Liver (tissue), 8 donors: ENCODE measurements at regions not wholly inside any gene's neighbourhood (a gene's known extent, or its start where the extent isn't known, plus 50 kb on each side); places are given as distances from the start of the nearest gene placed in this dataset.

ENCODE experiments used
- DNase-seq: peaks from one replicate; pipeline ENCODE4 v3.0.0-alpha.2; 2017; ENCODE audit warnings: low spot score
- H3K27ac ChIP-seq, 2 donors: one replicate each; pipeline ENCODE4 v1.7.0; 2013; ENCODE audit warnings: inconsistent platforms in 2 of 2, low read length in 2 of 2, control low read depth in 1 of 2, low read depth in 1 of 2, mild to moderate bottlenecking in 1 of 2
- H3K27me3 ChIP-seq, 4 donors: one replicate each; pipeline versions ENCODE4 v1.6.1 to v1.7.0; 2013; ENCODE audit warnings: low read length in 3 of 4, inconsistent platforms in 1 of 4, mild to moderate bottlenecking in 1 of 4, moderate library complexity in 1 of 4; ENCODE audit not compliant: control insufficient read depth in 4 of 4, insufficient read depth in 4 of 4
- H3K36me3 ChIP-seq, 4 donors: one replicate each; pipeline versions ENCODE4 v1.6.1 to v1.7.0; 2013; ENCODE audit warnings: low read length in 3 of 4, mild to moderate bottlenecking in 3 of 4, low read depth in 1 of 4, moderate library complexity in 1 of 4; ENCODE audit not compliant: control insufficient read depth in 4 of 4, insufficient read depth in 3 of 4
- H3K4me1 ChIP-seq, 4 donors: one replicate each; pipeline versions ENCODE4 v1.6.1 to v1.7.0; 2013; ENCODE audit warnings: low read length in 3 of 4, mild to moderate bottlenecking in 3 of 4, moderate library complexity in 1 of 4; ENCODE audit not compliant: control insufficient read depth in 4 of 4, insufficient read depth in 4 of 4
- H3K4me3 ChIP-seq, 3 donors: one replicate each; pipeline versions ENCODE4 v1.6.1 to v1.7.0; 2013; ENCODE audit warnings: low read length in 3 of 3, control low read depth in 1 of 3, low read depth in 1 of 3, mild to moderate bottlenecking in 1 of 3
- H3K9ac ChIP-seq, 2 donors: one replicate each; pipeline ENCODE4 v1.7.0; 2013; ENCODE audit warnings: low read length in 2 of 2, mild to moderate bottlenecking in 2 of 2, moderate library complexity in 2 of 2, control low read depth in 1 of 2, low read depth in 1 of 2
- H3K9me3 ChIP-seq, 4 donors: one replicate each; pipeline versions ENCODE4 v1.6.1 to v1.7.0; 2013; ENCODE audit warnings: low read length in 3 of 4; ENCODE audit not compliant: control insufficient read depth in 4 of 4
- ATF3 ChIP-seq: IDR thresholded peaks from 2 replicates; pipeline ENCODE4 v1.6.1; 2016; ENCODE audit warnings: antibody characterized with exemption
- CTCF ChIP-seq: fragments of 150-350 bp; IDR thresholded peaks from 2 replicates; pipeline ENCODE4 v1.5.1; 2017; ENCODE audit warnings: improper control_type of control experiment, low read depth, low read length; ENCODE audit not compliant: missing input control
- EGR1 ChIP-seq, 2 donors: IDR thresholded peaks; 2 replicates each; pipeline ENCODE4 v1.6.1; 2016 to 2018; ENCODE audit warnings: antibody characterized with exemption in 2 of 2, low read depth in 2 of 2
- FOXA1 ChIP-seq: IDR thresholded peaks from 2 replicates; pipeline ENCODE4 v1.6.1; 2016; ENCODE audit warnings: antibody characterized with exemption
- FOXA2 ChIP-seq: IDR thresholded peaks from 2 replicates; pipeline ENCODE4 v1.6.1; 2016; ENCODE audit warnings: antibody characterized with exemption
- GABPA ChIP-seq, 2 donors: IDR thresholded peaks in 1 of 2; conservative IDR thresholded peaks in 1 of 2; 2 replicates each; pipeline ENCODE4 v1.6.1; 2016; ENCODE audit warnings: antibody characterized with exemption in 2 of 2, mild to moderate bottlenecking in 1 of 2, moderate library complexity in 1 of 2
- HNF4A ChIP-seq, 2 donors: conservative IDR thresholded peaks; 2 replicates each; pipeline ENCODE4 v1.6.1; 2016; ENCODE audit warnings: antibody characterized with exemption in 2 of 2, mild to moderate bottlenecking in 2 of 2
- HNF4G ChIP-seq: IDR thresholded peaks from 2 replicates; pipeline ENCODE4 v1.6.1; 2016; ENCODE audit warnings: antibody characterized with exemption
- JUND ChIP-seq, 2 donors: IDR thresholded peaks; 2 replicates each; pipeline ENCODE4 v1.6.1; 2016; ENCODE audit warnings: antibody characterized with exemption in 2 of 2
- MAX ChIP-seq: IDR thresholded peaks from 2 replicates; pipeline ENCODE4 v1.6.1; 2016; ENCODE audit warnings: antibody characterized with exemption
- NR2F2 ChIP-seq: IDR thresholded peaks from 2 replicates; pipeline ENCODE4 v1.6.1; 2016; ENCODE audit warnings: antibody characterized with exemption
- RAD21 ChIP-seq, 2 donors: IDR thresholded peaks; 2 replicates each; pipeline ENCODE4 v1.6.1; 2016; ENCODE audit warnings: antibody characterized with exemption in 2 of 2, mild to moderate bottlenecking in 2 of 2
- REST ChIP-seq: IDR thresholded peaks from 2 replicates; pipeline ENCODE4 v1.6.1; 2016; ENCODE audit warnings: antibody characterized with exemption, mild to moderate bottlenecking
- SP1 ChIP-seq: IDR thresholded peaks from 2 replicates; pipeline ENCODE4 v1.6.1; 2018; ENCODE audit warnings: antibody characterized with exemption, mild to moderate bottlenecking
- TAF1 ChIP-seq: conservative IDR thresholded peaks from 2 replicates; pipeline ENCODE4 v1.6.1; 2016; ENCODE audit warnings: antibody characterized with exemption, mild to moderate bottlenecking
- YY1 ChIP-seq: IDR thresholded peaks from 2 replicates; pipeline ENCODE4 v1.6.1; 2016; ENCODE audit warnings: antibody characterized with exemption, mild to moderate bottlenecking
- ZBTB33 ChIP-seq: IDR thresholded peaks from 2 replicates; pipeline ENCODE4 v1.6.1; 2016; ENCODE audit warnings: antibody characterized with exemption
- WGBS: extraction: QIAGEN DNeasy Blood & Tissue Kit; methylation state at CpG from one replicate; pipeline ENCODE4 v1.1.7; 2013; 5-methylcytosine and 5-hydroxymethylcytosine counted together
- donor health status: healthy.
- donor health status: healthy.
- donor health status: healthy.
- donor health status: healthy.
- donor health status: healthy.

- Histone ChIP-seq H3K27ac (no peak overlapping the region), H3K4me1 (peaks cover 0 to 3% (median 0%) of the 10 kb centered on the region in 4 donors), H3K4me3 (no peak overlapping the region), H3K9me3 (no peaks in the 10 kb centered on the region), H3K27me3 (no peaks in the 10 kb centered on the region), H3K36me3 (no peaks in the 10 kb centered on the region), H3K9ac (no peak overlapping the region)
- no peak for TF ChIP-seq ZBTB33
- TF ChIP-seq REST, result no peak
- TF ChIP-seq HNF4A (conservative IDR thresholded peaks at IDR 0.05), result no peak
- no peak for TF ChIP-seq EGR1 (IDR thresholded peaks at IDR 0.05; ENCODE audit: low read depth in 2 of 2)
- TF ChIP-seq GABPA (IDR thresholded peaks at IDR 0.05 in 1 of 2, conservative IDR thresholded peaks at IDR 0.05 in 1 of 2), result no peak
- no peak for TF ChIP-seq SP1
- TF ChIP-seq FOXA2, result no peak
- no peak for TF ChIP-seq CTCF
- DNase-seq, result no peak
- WGBS, result 96% methylated on average over 3 of the region's 3 CpGs
These were observed 88.2 kb downstream of the GAS1 start for GRCh38 chr9:86859056-86859455.

GRCh38 chr9:86858009-86858408 is 89.3 kb downstream of the GAS1 start:
- Histone ChIP-seq H3K27ac (no peak overlapping the region), H3K4me1 (peaks cover 0 to 3% (median 0%) of the 10 kb centered on the region in 4 donors), H3K4me3 (no peak overlapping the region), H3K36me3 (no peaks in the 10 kb centered on the region), H3K9me3 (no peaks in the 10 kb centered on the region), H3K27me3 (no peaks in the 10 kb centered on the region), H3K9ac (no peak overlapping the region)
- 86% methylated on average over 1 of the region's 1 CpG for WGBS
- DNase-seq, result no peak
- TF ChIP-seq EGR1 (IDR thresholded peaks at IDR 0.05; ENCODE audit: low read depth in 2 of 2) (no peak), CTCF (no peak), FOXA2 (no peak), JUND (IDR thresholded peaks at IDR 0.05) (no peak), NR2F2 (no peak), HNF4G (no peak), ATF3 (no peak), MAX (no peak), FOXA1 (no peak), SP1 (no peak), TAF1 (no peak), GABPA (IDR thresholded peaks at IDR 0.05 in 1 of 2, conservative IDR thresholded peaks at IDR 0.05 in 1 of 2) (no peak), RAD21 (IDR thresholded peaks at IDR 0.05) (no peak), YY1 (no peak), ZBTB33 (no peak)
